ENCODE measurements at regions not wholly inside any gene's neighbourhood (a gene's known extent, or its start where the extent isn't known, plus 50 kb on each side); places are given as distances from the start of the nearest gene placed in this dataset.
"Not testable (repeated sequence)": the region's sequence is repeated elsewhere in the genome, so short reads cannot be mapped to it uniquely, and the experiment has no call there.

GRCh38 chr1:72379072-72379471 is 96.7 kb upstream of the NEGR1 start:
- 54 to 65% methylated on average over 2 of the region's 2 CpGs for WGBS, 2 donors
- Histone ChIP-seq H3K27me3 (no peaks in the 10 kb centered on the region), H3K9me3 (no peaks in the 10 kb centered on the region), H3K36me3 (no peaks in the 10 kb centered on the region), H3K4me1 (no peaks in the 10 kb centered on the region), H3K4me3 (no peak overlapping the region), H3K27ac (no peak overlapping the region)
- TF ChIP-seq CTCF (IDR thresholded peaks at IDR 0.05): no peak
- no peak for ATAC-seq
- intact Hi-C loops (cut with DNase I): no loop called here
- FAIRE-seq: no peak
- DNase-seq: no peak

GRCh38 chr1:72375226-72375625 is 92.9 kb upstream of the NEGR1 start:
- Histone ChIP-seq H3K27me3 (no peaks in the 10 kb centered on the region), H3K4me3 (no peak overlapping the region), H3K27ac (no peak overlapping the region), H3K9me3 (no peaks in the 10 kb centered on the region), H3K36me3 (no peaks in the 10 kb centered on the region), H3K4me1 (no peaks in the 10 kb centered on the region)
- intact Hi-C loops (cut with DNase I): no loop called here
- no peak for TF ChIP-seq CTCF (IDR thresholded peaks at IDR 0.05)
- FAIRE-seq (no peak), DNase-seq (no peak), ATAC-seq (no peak)

- TF ChIP-seq CTCF (IDR thresholded peaks at IDR 0.05): no peak
- ATAC-seq: no peak
- H3K4me1 ChIP-seq: no peaks in the 10 kb centered on the region
- intact Hi-C loops (cut with DNase I): no loop called here
- WGBS, 2 donors: 56 to 73% methylated on average over 3 of the region's 3 CpGs
- no peaks in the 10 kb centered on the region for H3K27me3 ChIP-seq
- H3K4me3 ChIP-seq: no peak overlapping the region
- no peak for DNase-seq
- H3K36me3 ChIP-seq: no peaks in the 10 kb centered on the region
- no peak overlapping the region for H3K27ac ChIP-seq
- FAIRE-seq: no peak
- H3K9me3 ChIP-seq: no peaks in the 10 kb centered on the region
Observed at GRCh38 chr1:72371259-72372035, 89.1 kb upstream of the NEGR1 start.

GRCh38 chr1:72370836-72371235 is 88.5 kb upstream of the NEGR1 start:
- H3K4me3 ChIP-seq; FAIRE-seq; H3K36me3 ChIP-seq; H3K9me3 ChIP-seq; intact Hi-C loops (cut with DNase I); DNase-seq; ATAC-seq; H3K27ac ChIP-seq; H3K4me1 ChIP-seq; H3K27me3 ChIP-seq: not testable (repeated sequence)
- WGBS, 2 donors: 71 to 79% methylated on average over 3 of the region's 3 CpGs

GRCh38 chr1:72369069-72369757 is 86.9 kb upstream of the NEGR1 start:
- no peak overlapping the region for H3K27ac ChIP-seq
- FAIRE-seq: no peak
- 45 to 63% methylated on average over 1 of the region's 1 CpG for WGBS, 2 donors

More at GRCh38 chr1:72369069-72369757, 86.9 kb upstream of the NEGR1 start:
- DNase-seq (no peak), ATAC-seq (no peak)
- no peak overlapping the region for H3K4me3 ChIP-seq
- TF ChIP-seq CTCF (IDR thresholded peaks at IDR 0.05): no peak
- H3K27me3 ChIP-seq: no peaks in the 10 kb centered on the region
- intact Hi-C loops (cut with DNase I): no loop called here
- no peaks in the 10 kb centered on the region for H3K36me3 ChIP-seq
- H3K4me1 ChIP-seq: no peaks in the 10 kb centered on the region
- no peaks in the 10 kb centered on the region for H3K9me3 ChIP-seq

Measured in pancreas (tissue), 10 donors.